ENCODE measurements at regions not wholly inside any gene's neighbourhood (a gene's known extent, or its start where the extent isn't known, plus 50 kb on each side); places are given as distances from the start of the nearest gene placed in this dataset.

- no peak for DNase-seq (ENCODE audit: low spot score)
- FAIRE-seq, result no peak
Observed at GRCh38 chr1:95982711-95983110, 738.9 kb upstream of the PTBP2 start.

- no peak for FAIRE-seq
- DNase-seq (ENCODE audit: low spot score), result no peak
Observed at GRCh38 chr1:95983831-95984230, 737.8 kb upstream of the PTBP2 start.

DNA sequence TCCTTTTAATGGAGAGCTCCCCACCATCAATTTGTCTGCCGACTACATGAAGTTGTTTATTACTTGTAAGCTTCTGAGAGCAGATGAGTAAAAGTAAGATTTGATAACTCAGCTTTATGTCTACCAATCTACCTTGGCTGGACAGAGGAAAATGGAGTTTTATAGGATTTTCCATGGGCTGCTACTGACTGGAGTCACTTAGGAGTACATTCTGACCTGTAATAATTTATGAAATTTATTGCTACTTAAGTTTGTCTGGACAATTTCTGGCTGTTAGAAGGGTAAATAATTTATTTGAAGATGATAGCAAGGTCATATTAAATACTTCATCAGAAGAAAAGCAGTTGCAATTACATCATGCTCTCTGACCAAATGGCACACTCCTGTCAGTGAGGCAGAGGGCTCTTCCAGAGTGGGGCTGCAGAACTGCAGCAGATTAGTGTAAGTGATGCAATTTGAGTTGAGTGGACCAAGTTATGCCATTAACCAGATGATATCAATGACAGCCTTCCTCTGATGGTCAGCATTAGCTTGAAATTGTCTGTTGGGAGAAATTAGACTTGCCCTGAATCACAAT lies 736.7 kb upstream of the PTBP2 start:
- FAIRE-seq (no peak), DNase-seq (ENCODE audit: low spot score) (no peak)

DNA sequence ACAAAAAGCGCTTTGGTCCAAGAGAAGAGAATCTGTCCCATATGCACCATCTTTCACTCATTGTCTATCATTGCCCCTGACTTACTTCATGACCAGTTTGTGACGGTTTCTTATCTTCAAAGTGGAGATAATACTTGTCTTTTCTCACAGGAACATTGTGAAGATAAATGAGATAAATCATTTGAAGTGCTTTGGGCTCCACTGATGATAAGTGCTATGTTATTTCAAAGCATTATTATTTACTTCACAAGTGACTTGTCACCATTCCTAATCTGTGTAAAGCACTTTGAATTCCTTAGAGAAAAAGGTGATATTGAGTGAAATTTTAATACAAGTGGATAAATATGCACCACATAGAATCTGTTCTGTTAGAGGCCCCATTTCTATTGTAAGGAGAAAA lies 731.6 kb upstream of the PTBP2 start:
- DNase-seq (ENCODE audit: low spot score), result no peak
- FAIRE-seq, result no peak

DNA sequence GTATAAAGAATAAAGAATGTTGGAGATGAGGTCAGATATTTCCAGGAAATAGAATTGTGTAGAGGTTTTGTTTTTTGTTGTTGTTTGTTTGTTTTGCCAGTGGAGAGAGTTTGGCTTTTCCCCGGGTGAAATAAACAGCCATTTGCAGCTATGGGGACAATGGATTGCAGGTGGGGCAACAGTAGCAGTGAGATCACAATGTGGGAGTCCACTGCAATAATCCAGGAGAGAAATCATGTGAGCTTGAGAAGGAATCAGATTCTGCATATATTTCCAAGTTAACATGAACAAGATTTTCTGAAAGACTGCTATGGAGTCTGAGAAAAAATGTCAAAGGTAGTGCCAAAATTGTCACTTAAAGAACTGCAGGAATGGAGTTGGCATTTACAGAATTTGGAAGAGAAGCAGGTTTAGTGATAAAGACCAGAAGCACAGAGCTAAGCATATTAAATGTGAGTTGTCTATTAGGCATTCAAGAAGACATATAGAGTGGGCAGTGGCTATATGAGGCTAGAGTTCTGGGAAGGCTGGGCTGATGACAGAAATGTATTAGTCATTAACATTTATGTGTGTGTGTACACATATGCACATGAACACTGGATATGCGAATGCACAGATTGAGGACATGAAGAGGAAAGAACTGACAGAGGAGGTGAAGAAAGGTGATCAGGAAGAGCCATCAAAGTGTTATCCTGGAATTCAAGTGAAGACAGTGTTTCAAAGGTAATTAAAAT lies 729.6 kb upstream of the PTBP2 start:
- no peak for DNase-seq (ENCODE audit: low spot score)
- no peak for FAIRE-seq

- FAIRE-seq (no peak), DNase-seq (ENCODE audit: low spot score) (no peak)
Observed at GRCh38 chr1:95994643-95995042, 726.9 kb upstream of the PTBP2 start.

DNA sequence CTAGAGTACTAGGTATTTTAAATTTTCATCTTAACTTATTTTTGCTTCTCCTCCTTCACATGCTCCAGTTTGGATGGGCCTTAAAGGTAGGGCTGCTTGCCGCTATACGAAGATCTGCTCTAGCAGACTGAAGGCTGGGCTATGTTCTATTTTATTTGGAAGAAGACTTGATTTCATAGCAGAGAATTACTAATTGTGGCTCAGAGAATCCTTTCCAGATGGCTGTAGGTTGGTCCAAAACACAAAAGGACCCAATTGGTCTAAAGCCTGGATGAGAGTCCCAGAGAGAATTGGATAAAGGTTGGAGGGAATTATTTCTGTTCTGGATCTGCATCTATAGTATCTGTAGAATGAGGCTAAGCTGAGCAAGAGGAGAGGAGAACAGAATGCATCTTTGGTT lies 719.4 kb upstream of the PTBP2 start:
- no peak for FAIRE-seq
- DNase-seq (ENCODE audit: low spot score), result no peak

- no peak for FAIRE-seq
- DNase-seq (ENCODE audit: low spot score), result no peak
Observed at GRCh38 chr1:96002969-96003964, 718.3 kb upstream of the PTBP2 start.

DNA sequence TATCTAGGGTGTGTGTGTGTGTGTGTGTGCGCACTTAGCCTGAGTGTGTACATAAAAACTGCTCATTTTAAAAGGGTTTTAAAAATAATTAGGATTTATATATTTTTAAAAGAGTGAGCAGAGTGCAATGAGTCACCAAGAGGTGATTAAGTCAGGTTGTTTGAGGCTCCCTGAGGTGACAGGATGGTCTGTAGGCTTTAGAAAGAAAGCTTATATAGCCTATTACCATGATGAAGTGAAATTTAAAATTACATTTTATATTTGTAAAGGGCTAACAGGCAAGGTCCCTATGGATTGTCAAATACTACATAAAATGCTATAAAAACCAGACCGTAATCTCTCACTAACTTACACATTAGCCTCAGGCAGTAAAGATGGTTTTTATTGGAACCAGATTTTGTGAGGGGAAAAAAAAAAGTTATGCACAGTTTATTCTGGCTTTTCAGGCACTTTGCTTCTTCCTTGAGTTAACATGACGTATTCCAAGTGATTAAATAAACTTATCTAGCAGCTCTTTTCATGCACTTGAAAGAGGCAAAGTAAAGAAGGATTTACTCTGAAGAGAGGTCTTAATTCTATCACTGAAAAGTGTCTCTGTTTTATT lies 711.7 kb upstream of the PTBP2 start:
- FAIRE-seq (no peak), DNase-seq (ENCODE audit: low spot score) (no peak)

DNA sequence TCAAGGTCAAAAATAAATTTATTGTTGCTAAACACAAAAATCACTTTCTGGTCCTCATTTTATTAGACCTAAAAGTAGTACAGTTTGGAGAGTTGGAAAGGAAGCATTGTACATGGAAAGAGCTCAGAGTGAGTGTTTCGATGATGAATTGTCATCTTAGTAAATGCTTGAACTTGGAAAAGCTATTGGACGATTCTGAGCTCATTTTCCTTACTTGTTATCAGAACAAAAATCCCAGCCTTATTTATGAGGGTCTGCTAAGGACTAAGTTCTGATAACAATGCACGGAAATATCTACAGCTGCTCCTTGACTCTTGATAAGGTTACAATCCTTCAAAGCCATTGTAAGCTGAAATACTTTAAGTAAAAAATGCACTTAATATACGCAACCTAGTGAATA lies 710.0 kb upstream of the PTBP2 start:
- FAIRE-seq, result no peak
- no peak for DNase-seq (ENCODE audit: low spot score)

GRCh38 chr1:96016219-96016618 lies 705.4 kb upstream of the PTBP2 start:
- FAIRE-seq (no peak), DNase-seq (ENCODE audit: low spot score) (no peak)

GRCh38 chr1:96020378-96020777 lies 701.2 kb upstream of the PTBP2 start:
- no peak for DNase-seq (ENCODE audit: low spot score)
- FAIRE-seq, result no peak

DNA sequence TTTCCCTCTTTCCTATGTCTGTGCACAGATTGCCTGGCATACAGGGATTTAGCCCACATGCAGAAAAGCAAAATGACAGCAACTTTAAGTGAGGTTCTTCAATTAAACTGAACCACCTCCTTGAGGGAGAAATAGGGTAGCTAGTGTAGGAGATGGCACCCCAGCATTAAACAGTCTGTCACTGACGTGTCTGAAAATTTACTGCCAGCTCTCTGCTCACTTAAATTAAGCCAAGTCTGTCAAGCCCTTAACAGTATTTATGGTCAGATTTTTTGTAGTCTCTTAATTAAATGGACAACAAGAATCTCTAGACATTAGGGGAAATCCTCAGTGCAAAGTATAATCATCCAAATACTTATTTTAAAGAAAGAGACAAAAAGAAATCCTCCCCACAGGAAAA lies 696.5 kb upstream of the PTBP2 start:
- DNase-seq (ENCODE audit: low spot score) (no peak), FAIRE-seq (no peak)

GRCh38 chr1:96028071-96028470 lies 693.5 kb upstream of the PTBP2 start:
- no peak for FAIRE-seq
- DNase-seq (ENCODE audit: low spot score), result no peak

DNA sequence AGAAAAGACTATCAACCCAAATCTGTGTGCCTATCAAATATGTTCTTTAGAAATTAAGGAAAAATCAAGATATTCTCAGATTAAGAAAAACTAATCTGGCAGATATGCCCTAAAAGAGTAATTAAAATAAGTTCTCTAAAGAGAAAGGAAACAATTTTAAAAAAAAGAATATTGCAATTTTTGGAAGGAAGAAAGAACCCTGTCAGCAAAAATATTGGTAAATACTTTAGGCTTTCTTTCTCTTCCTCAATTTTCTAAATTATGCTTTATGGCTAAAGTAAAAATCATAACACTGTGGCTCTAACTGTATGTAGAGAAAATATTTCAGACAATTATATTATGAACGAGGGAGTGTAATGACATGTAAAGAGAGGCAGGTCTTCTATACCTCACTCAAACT lies 691.3 kb upstream of the PTBP2 start:
- DNase-seq (ENCODE audit: low spot score) (no peak), FAIRE-seq (no peak)

GRCh38 chr1:96034006-96034405 lies 687.6 kb upstream of the PTBP2 start:
- DNase-seq (ENCODE audit: low spot score) (no peak), FAIRE-seq (no peak)

GRCh38 chr1:96036763-96037162 lies 684.8 kb upstream of the PTBP2 start:
- FAIRE-seq (no peak), DNase-seq (ENCODE audit: low spot score) (no peak)

DNA sequence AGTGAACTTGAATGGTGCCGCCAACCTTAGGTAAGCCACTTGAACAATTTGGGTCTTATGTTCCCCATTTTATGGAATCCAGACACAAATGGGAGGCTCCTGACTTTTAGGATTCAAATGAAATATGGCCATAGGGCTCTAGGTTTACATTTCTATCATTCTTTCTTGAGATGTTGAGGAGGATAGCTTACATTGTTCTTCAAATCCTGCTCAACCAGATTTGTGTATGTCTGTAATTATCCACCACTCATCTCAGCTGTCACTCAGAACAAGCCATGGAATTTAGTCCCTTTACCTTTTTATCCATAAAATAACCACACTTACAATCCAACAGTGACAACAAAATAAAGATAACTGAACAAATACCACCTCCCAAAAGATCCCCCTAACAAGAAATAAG lies 682.9 kb upstream of the PTBP2 start:
- DNase-seq (ENCODE audit: low spot score) (no peak), FAIRE-seq (no peak)

- FAIRE-seq, result no peak
- DNase-seq (ENCODE audit: low spot score), result no peak
Observed at GRCh38 chr1:96039910-96040309, 681.7 kb upstream of the PTBP2 start.

GRCh38 chr1:96041470-96041869 lies 680.1 kb upstream of the PTBP2 start:
- FAIRE-seq (no peak), DNase-seq (ENCODE audit: low spot score) (no peak)

DNA sequence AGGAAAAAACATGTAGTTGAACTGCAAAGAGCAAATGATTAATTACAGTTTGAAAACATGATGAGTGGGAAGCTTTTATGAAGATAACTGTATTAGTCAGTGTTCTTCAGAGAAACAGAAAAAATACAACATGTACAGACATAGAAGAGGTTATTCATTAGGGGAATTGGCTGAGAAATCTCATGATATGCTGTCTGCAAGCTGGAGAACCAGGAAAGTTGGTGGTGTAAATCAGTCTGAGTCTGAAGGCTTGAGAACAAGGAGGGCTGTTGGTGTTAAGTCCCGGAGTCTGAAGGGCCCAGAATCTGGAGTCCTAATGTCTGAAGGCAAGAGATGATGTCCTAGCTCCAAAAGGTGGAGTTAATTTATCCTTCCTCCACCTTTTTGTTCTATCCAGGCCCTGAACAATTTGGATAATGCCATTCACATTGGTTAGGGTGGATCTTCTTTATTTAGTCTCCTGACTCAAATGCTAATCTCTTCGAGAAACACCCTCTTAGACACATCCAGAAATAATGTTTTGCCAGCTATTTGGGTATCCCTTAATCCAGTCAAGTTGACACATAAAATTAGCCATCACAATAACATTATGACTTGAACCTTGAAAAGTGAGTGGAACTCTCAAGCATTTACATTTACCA lies 672.9 kb upstream of the PTBP2 start:
- no peak for FAIRE-seq
- DNase-seq (ENCODE audit: low spot score), result no peak

All from RCC 7860 (cell line).